Small intestine (tissue), 7 donors: ENCODE measurements at regions not wholly inside any gene's neighbourhood (a gene's known extent, or its start where the extent isn't known, plus 50 kb on each side); places are given as distances from the start of the nearest gene placed in this dataset.
"Not testable (repeated sequence)": the region's sequence is repeated elsewhere in the genome, so short reads cannot be mapped to it uniquely, and the experiment has no call there.

Experiments
- DNase-seq, 2 donors: peaks; one replicate each; pipeline versions ENCODE4 v3.0.0 to v3.0.0-alpha.2; 2013
- FAIRE-seq: peaks from 2 replicates; lab custom pipeline; 2012; peaks lifted over from hg19 to GRCh38; lab: Jason Lieb, UNC
- H3K27ac ChIP-seq, 3 donors: one replicate each; pipeline ENCODE4 v1.5.1; 2013; ENCODE audit warnings: low read length in 2 of 3, mild to moderate bottlenecking in 2 of 3, control low read depth in 1 of 3, inconsistent platforms in 1 of 3, low read depth in 1 of 3, moderate library complexity in 1 of 3
- H3K27me3 ChIP-seq, 3 donors: one replicate each; pipeline ENCODE4 v1.6.1; 2013; ENCODE audit warnings: low read length in 3 of 3, inconsistent platforms in 1 of 3; ENCODE audit not compliant: control insufficient read depth in 3 of 3, insufficient read depth in 3 of 3
- H3K36me3 ChIP-seq, 3 donors: one replicate each; pipeline ENCODE4 v1.6.1; 2013; ENCODE audit warnings: low read length in 3 of 3, inconsistent platforms in 1 of 3, low read depth in 1 of 3, mild to moderate bottlenecking in 1 of 3, moderate library complexity in 1 of 3; ENCODE audit not compliant: control insufficient read depth in 3 of 3, insufficient read depth in 2 of 3
- H3K4me1 ChIP-seq, 3 donors: one replicate each; pipeline ENCODE4 v1.6.1; 2013; ENCODE audit warnings: low read length in 2 of 3, inconsistent platforms in 1 of 3, low read depth in 1 of 3, mild to moderate bottlenecking in 1 of 3, moderate library complexity in 1 of 3; ENCODE audit not compliant: control insufficient read depth in 3 of 3, insufficient read depth in 2 of 3
- H3K4me3 ChIP-seq, 3 donors: one replicate each; pipeline ENCODE4 v1.5.1; 2013; ENCODE audit warnings: low read length in 3 of 3, control low read depth in 1 of 3, inconsistent platforms in 1 of 3, low read depth in 1 of 3, mild to moderate bottlenecking in 1 of 3, moderate library complexity in 1 of 3
- H3K9me3 ChIP-seq, 2 donors: one replicate each; pipeline ENCODE4 v1.6.1; 2013; ENCODE audit warnings: low read depth in 1 of 2, low read length in 1 of 2; ENCODE audit not compliant: control insufficient read depth in 2 of 2, insufficient read depth in 1 of 2
- WGBS, 3 donors: extraction: QIAGEN DNeasy Blood & Tissue Kit; methylation state at CpG; one replicate each; pipeline ENCODE4 v1.1.7; 2013; 5-methylcytosine and 5-hydroxymethylcytosine counted together
- donor health status: healthy with polysubstance abuse.
- donor health status: control.
- donor health status: control.
- donor health status: Bipolar disorder and iron deficiency.
- donor health status: healthy.

- H3K4me1 ChIP-seq = no peaks in the 10 kb centered on the region
- WGBS, 3 donors = 27 to 39% (median 38%) methylated on average over 1 of the region's 1 CpG
- no peak overlapping the region for H3K27ac ChIP-seq
- H3K36me3 ChIP-seq = no peaks in the 10 kb centered on the region
- DNase-seq = no peak
- no peak overlapping the region for H3K4me3 ChIP-seq
- no peak for FAIRE-seq
- no peaks in the 10 kb centered on the region for H3K27me3 ChIP-seq
- H3K9me3 ChIP-seq = no peaks in the 10 kb centered on the region
Measured at GRCh38 chr9:29062446-29062845, 1489.2 kb upstream of the C9orf72 start.

GRCh38 chr9:29063031-29063430 is 1489.8 kb upstream of the C9orf72 start:
- WGBS, 3 donors = 49 to 65% (median 58%) methylated on average over 1 of the region's 1 CpG

GRCh38 chr9:29066141-29066640 is 1492.9 kb upstream of the C9orf72 start:
- WGBS, 3 donors = 86 to 90% (median 86%) methylated on average over 3 of the region's 3 CpGs
- Histone ChIP-seq H3K27ac (no peak overlapping the region), H3K4me1 (no peaks in the 10 kb centered on the region), H3K36me3 (no peaks in the 10 kb centered on the region), H3K9me3 (no peaks in the 10 kb centered on the region), H3K27me3 (no peaks in the 10 kb centered on the region), H3K4me3 (no peak overlapping the region)
- no peak for DNase-seq
- no peak for FAIRE-seq

More at GRCh38 chr9:29063031-29063430, 1489.8 kb upstream of the C9orf72 start:
- no peaks in the 10 kb centered on the region for H3K36me3 ChIP-seq
- H3K27ac ChIP-seq = no peak overlapping the region
- H3K4me3 ChIP-seq = no peak overlapping the region
- H3K9me3 ChIP-seq = no peaks in the 10 kb centered on the region
- no peaks in the 10 kb centered on the region for H3K27me3 ChIP-seq
- no peak for FAIRE-seq
- H3K4me1 ChIP-seq = no peaks in the 10 kb centered on the region
- DNase-seq = no peak

DNA sequence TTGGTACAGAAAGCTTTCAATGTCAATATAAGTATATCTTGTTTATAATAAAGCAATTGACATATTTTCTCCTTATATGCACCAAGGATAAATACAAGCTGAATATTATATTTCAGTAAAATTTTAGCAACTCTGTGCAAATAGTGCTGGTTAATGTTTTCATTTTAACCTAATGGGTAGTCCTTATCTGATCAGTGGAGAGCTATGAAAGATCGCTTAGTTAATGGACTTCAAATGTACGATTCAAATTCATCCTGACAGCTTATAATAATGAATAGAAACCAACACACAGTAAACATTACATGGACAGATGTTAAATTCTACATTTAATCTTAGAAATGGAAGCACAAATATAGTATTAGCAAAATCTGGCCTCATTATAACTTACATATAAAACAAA is 1495.2 kb upstream of the C9orf72 start:
- Histone ChIP-seq H3K27me3 (no peaks in the 10 kb centered on the region), H3K27ac (no peak overlapping the region), H3K36me3 (no peaks in the 10 kb centered on the region), H3K9me3 (no peaks in the 10 kb centered on the region), H3K4me3 (no peak overlapping the region), H3K4me1 (no peaks in the 10 kb centered on the region)
- 70 to 79% (median 76%) methylated on average over 2 of the region's 2 CpGs for WGBS, 3 donors
- FAIRE-seq (no peak), DNase-seq (no peak)

DNA sequence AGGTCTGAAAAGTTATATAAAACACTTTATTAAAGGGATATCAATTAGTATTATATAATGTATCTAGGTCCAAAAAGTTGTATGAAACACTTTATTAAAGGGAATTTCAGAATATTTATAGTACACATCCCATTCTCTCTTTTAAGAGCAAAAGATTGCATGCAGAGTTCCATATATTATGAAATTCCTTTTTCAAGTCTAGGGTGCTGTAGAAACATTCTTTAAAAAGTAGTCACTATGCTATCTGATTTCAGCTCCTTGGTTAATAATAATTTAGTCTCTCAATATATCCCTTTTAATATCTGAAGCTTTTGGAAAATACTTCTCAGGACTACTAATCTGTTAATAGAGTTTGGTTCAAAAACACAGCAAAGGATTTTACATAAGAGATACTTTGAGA is 1496.1 kb upstream of the C9orf72 start:
- no peaks in the 10 kb centered on the region for H3K36me3 ChIP-seq
- no peaks in the 10 kb centered on the region for H3K4me1 ChIP-seq
- H3K27ac ChIP-seq = no peak overlapping the region
- no peaks in the 10 kb centered on the region for H3K27me3 ChIP-seq
- DNase-seq (no peak), FAIRE-seq (no peak)
- H3K9me3 ChIP-seq = no peaks in the 10 kb centered on the region
- H3K4me3 ChIP-seq = no peak overlapping the region

DNA sequence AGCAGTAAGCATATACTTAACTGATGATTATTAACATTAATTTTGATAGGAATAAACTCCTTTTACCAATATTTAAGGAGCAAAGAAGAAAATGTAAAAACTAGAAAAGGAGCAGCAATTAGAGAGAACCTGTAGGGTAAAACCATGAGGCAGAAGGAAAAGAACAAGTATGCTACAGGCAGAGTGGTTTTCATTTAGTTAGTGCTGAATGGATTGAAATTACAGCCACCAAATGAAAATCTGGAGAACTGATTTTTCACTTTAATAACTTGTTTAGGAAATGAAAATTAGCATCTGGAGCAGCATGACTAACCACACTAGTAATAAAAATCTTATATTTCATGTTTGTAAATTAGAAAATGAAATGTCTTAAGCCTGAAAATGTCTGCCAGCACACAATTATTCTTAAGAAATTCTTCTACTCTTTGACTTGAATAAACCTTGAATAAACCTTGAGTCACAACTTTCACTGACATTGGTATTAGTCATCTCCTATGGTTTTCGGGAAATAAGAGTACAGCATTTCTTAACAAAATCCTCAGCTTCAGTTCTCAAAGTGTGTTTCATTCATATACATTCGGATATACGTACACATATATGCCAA is 1504.9 kb upstream of the C9orf72 start:
- WGBS, 3 donors = 84 to 90% (median 88%) methylated on average over 3 of the region's 3 CpGs
- FAIRE-seq = no peak
- no peak for DNase-seq

GRCh38 chr9:29100762-29101161 is 1527.5 kb upstream of the C9orf72 start:
- Histone ChIP-seq H3K4me1 (no peaks in the 10 kb centered on the region), H3K27ac (no peak overlapping the region), H3K36me3 (no peaks in the 10 kb centered on the region), H3K9me3 (no peaks in the 10 kb centered on the region), H3K27me3 (no peaks in the 10 kb centered on the region), H3K4me3 (no peak overlapping the region)
- 59 to 67% (median 66%) methylated on average over 2 of the region's 2 CpGs for WGBS, 3 donors
- DNase-seq = no peak
- no peak for FAIRE-seq

More for the DNA sequence above, 1504.9 kb upstream of the C9orf72 start:
- H3K27ac ChIP-seq = no peak overlapping the region
- H3K27me3 ChIP-seq = no peaks in the 10 kb centered on the region
- H3K4me3 ChIP-seq = no peak overlapping the region
- H3K4me1 ChIP-seq = no peaks in the 10 kb centered on the region
- H3K9me3 ChIP-seq = no peaks in the 10 kb centered on the region
- no peaks in the 10 kb centered on the region for H3K36me3 ChIP-seq

DNA sequence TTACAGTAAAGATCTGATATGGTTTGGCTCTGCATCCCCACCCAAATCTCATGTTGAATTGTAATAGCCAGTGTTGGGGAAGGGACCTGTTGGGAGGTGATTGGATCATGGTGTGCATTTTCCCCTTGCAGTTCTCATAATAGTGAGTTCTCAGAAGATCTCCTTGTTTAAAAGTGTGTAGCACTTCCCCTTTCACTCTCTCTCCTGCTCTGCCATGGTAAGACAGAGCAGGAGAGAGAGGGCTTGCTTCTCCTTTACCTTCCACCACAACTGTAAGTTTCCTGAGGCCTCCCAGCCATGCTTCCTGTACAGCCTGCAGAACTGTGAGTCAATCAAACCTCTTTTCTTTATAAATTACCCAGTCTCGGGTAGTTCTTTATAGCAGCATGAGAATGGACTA is 1530.9 kb upstream of the C9orf72 start:
- not testable (repeated sequence) for H3K36me3 ChIP-seq, H3K4me3 ChIP-seq, H3K27ac ChIP-seq, FAIRE-seq, H3K4me1 ChIP-seq, H3K9me3 ChIP-seq, H3K27me3 ChIP-seq, DNase-seq
- WGBS, 3 donors = 47 to 63% (median 60%) methylated on average over 1 of the region's 1 CpG

DNA sequence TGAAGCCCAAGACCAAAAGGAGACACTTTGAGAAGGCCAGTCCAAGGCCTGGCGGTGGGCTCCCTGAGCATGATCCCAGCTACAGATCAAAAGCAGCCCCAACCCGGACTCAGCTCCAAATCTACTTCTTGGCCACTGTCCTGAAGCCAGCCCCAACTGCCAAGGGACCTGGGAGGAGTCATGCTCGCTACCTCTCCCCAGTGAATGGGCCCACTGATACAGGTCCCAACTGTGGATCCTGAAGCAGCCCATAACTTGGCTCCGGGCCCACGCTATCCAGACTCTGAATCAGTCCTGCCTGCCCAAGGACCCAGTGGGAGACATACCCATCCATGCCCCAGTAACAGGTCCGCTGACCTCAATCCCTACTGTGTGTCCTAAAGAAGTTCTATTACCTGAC is 1545.3 kb upstream of the C9orf72 start:
- H3K9me3 ChIP-seq = no peaks in the 10 kb centered on the region
- H3K4me1 ChIP-seq = no peaks in the 10 kb centered on the region
- DNase-seq (no peak), FAIRE-seq (no peak)
- no peak overlapping the region for H3K27ac ChIP-seq
- H3K4me3 ChIP-seq = no peak overlapping the region
- H3K36me3 ChIP-seq = no peaks in the 10 kb centered on the region
- no peaks in the 10 kb centered on the region for H3K27me3 ChIP-seq
- 66 to 74% (median 71%) methylated on average over 6 of the region's 6 CpGs for WGBS, 3 donors
